MCF 10A (cell line): ENCODE measurements at regions not wholly inside any gene's neighbourhood (a gene's known extent, or its start where the extent isn't known, plus 50 kb on each side); places are given as distances from the start of the nearest gene placed in this dataset.

ENCODE experiments used
- BruUV-seq: library from RNA; stranded (reverse); fragments of 400-500 nt; replicated peaks from 2 replicates; lab custom pipeline; 2021; lab: Mats Ljungman, UMichigan
- CTCF ChIA-PET: fragments of 300-600 bp; sonication (Branson Sonifier 250); formaldehyde crosslinking; extraction: SDS; loops from one replicate; lab custom pipeline; 2021; ENCODE audit warnings: antibody characterized with exemption, inconsistent platforms; lab: Yijun Ruan, JAX
- POLR2A ChIA-PET: fragments of 300-600, 350-650 bp; sonication (Branson Sonifier 250); formaldehyde crosslinking; extraction: SDS; loops from one replicate; lab custom pipeline; 2020; ENCODE audit warnings: antibody characterized with exemption, inconsistent platforms; lab: Yijun Ruan, JAX
- DNase-seq: peaks from one replicate; pipeline ENCODE4 v3.0.0-alpha.2; 2018; ENCODE audit not compliant: unreplicated experiment
- H3K27ac Mint-ChIP-seq: one replicate; pipeline ENCODE4 v1.8.0; 2022; ENCODE audit warnings: mild to moderate bottlenecking, low read depth, mixed read lengths; ENCODE audit not compliant: unreplicated experiment
- H3K27me3 Mint-ChIP-seq: one replicate; pipeline ENCODE4 v1.8.0; 2022; ENCODE audit warnings: mixed read lengths; ENCODE audit not compliant: insufficient read depth, unreplicated experiment
- H3K36me3 Mint-ChIP-seq: one replicate; pipeline ENCODE4 v1.8.0; 2022; ENCODE audit warnings: mild to moderate bottlenecking, moderate library complexity, mixed read lengths; ENCODE audit not compliant: insufficient read depth, unreplicated experiment
- H3K4me1 Mint-ChIP-seq: one replicate; pipeline ENCODE4 v1.8.0; 2022; ENCODE audit warnings: mixed read lengths; ENCODE audit not compliant: insufficient read depth, unreplicated experiment
- H3K4me3 Mint-ChIP-seq: one replicate; pipeline ENCODE4 v1.8.0; 2022; ENCODE audit warnings: mild to moderate bottlenecking, moderate library complexity, mixed read lengths; ENCODE audit not compliant: unreplicated experiment
- H3K9me3 Mint-ChIP-seq: one replicate; pipeline ENCODE4 v1.8.0; 2022; ENCODE audit warnings: mixed read lengths; ENCODE audit not compliant: unreplicated experiment
- intact Hi-C: fragments of 100-400 bp; cut with micrococcal nuclease; formaldehyde crosslinking; loops from 2 replicates; pipeline ENCODE4 v1.14.1; 2022
- TF ChIP-seq, protein P1 (sequence below): fragments of 200-600 bp; IDR thresholded peaks from one replicate; pipeline ENCODE4 v1.8.0; 2022; ENCODE audit warnings: antibody characterized with exemption, mild to moderate bottlenecking; ENCODE audit not compliant: unreplicated experiment

DNA sequence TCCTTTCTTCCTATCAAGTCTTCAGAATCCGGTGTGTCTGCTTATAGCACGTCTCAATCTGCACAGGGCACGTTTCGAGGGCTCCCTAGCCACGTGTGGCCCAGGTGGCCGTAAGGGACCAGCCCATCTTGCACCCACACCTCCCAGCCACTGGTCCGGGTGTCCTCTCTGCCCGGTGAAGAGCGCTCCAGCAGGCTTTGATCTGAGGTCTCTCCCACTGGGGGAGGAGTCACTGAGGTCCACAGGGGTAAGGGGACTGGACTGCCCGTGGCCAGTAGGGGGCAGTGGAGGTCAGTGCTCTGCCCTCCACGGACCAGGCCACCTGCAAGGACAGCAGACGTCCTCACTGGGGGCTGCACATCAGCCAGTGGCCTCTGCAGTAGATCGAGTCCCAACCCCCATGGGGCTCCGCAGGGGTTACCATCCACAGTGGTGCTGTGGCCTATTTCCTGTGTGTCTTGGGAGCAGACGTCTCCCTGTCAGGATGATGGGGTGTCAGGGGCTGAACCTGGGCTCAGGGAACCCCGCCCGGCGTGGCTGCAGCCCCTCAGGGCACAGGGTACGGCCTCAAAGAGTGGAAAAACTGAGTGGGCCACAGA, 204.1 kb upstream of the CIBAR2 start:
- Mint-ChIP-seq H3K27ac (no peak overlapping the region), H3K36me3 (no peaks in the 10 kb centered on the region), H3K4me1 (peaks cover 9% of the 10 kb centered on the region), H3K9me3 (no peaks in the 10 kb centered on the region), H3K27me3 (no peaks in the 10 kb centered on the region), H3K4me3 (no peak overlapping the region)
- peak; percentile 54 for DNase-seq
- TF ChIP-seq, protein P1, sequence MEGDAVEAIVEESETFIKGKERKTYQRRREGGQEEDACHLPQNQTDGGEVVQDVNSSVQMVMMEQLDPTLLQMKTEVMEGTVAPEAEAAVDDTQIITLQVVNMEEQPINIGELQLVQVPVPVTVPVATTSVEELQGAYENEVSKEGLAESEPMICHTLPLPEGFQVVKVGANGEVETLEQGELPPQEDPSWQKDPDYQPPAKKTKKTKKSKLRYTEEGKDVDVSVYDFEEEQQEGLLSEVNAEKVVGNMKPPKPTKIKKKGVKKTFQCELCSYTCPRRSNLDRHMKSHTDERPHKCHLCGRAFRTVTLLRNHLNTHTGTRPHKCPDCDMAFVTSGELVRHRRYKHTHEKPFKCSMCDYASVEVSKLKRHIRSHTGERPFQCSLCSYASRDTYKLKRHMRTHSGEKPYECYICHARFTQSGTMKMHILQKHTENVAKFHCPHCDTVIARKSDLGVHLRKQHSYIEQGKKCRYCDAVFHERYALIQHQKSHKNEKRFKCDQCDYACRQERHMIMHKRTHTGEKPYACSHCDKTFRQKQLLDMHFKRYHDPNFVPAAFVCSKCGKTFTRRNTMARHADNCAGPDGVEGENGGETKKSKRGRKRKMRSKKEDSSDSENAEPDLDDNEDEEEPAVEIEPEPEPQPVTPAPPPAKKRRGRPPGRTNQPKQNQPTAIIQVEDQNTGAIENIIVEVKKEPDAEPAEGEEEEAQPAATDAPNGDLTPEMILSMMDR, result peak; percentile 84
- ChIA-PET CTCF (no interaction called here), POLR2A (no interaction called here)
- intact Hi-C loops, result loop anchor here (2.0 kb wide), 1 partner anchor 112 kb away; no protein-coding TSS in a partner anchor
- BruUV-seq, result no TSS peak

DNA sequence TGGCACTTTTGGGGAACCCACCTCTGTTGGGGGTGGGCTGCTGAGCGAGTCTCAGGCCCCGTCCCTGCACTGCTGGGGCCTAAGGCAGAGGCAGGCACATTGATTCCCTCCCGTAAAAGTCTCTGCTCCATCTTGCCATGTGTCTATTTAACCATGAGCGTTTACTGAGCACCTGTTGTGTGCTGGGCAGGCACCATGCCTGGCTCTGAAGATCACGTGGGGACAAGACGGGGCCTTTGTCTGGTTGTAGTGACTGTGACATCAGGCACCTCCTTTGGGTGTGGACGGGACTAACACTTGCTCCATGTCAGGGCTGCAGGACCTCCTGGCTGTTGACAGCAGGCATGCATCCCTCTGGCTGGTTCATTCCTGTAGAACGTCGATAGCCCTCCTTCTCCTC, 204.7 kb upstream of the CIBAR2 start:
- intact Hi-C loops, result loop anchor here (2.0 kb wide), 1 partner anchor 112 kb away; no protein-coding TSS in a partner anchor

DNA sequence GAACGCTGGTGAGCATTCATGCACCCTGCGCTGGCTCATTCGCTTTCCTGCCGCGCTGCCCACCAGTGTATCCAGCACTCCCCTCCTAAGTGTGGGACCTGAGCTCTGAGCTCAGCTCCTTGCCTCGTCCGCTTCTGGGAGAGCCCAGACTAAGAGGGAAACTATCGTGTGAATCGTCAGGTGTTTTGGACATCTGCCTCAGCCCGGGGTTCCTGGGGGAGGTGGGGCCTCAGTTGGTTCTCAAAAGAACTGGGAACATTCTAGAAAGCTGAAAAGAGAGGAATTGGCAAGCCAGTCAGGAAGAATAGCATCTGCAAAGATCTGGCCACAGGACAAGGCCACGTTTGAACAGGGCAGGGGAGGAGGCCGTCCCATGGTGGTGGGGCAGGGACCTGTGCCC, 205.4 kb upstream of the CIBAR2 start:
- no peaks in the 10 kb centered on the region for H3K27me3 Mint-ChIP-seq

More for the DNA sequence above, 204.7 kb upstream of the CIBAR2 start:
- Mint-ChIP-seq H3K9me3 (no peaks in the 10 kb centered on the region), H3K27me3 (no peaks in the 10 kb centered on the region), H3K27ac (no peak overlapping the region), H3K4me3 (no peak overlapping the region), H3K4me1 (peaks cover 9% of the 10 kb centered on the region), H3K36me3 (no peaks in the 10 kb centered on the region)
- CTCF ChIA-PET, result interaction anchor here (0.6 kb wide), 1 partner anchor 136 kb away, joined by 3 read pairs; no protein-coding TSS in a partner anchor
- POLR2A ChIA-PET, result no interaction called here
- DNase-seq, result no peak
- BruUV-seq, result no TSS peak
- TF ChIP-seq, protein P1, result no peak

DNA sequence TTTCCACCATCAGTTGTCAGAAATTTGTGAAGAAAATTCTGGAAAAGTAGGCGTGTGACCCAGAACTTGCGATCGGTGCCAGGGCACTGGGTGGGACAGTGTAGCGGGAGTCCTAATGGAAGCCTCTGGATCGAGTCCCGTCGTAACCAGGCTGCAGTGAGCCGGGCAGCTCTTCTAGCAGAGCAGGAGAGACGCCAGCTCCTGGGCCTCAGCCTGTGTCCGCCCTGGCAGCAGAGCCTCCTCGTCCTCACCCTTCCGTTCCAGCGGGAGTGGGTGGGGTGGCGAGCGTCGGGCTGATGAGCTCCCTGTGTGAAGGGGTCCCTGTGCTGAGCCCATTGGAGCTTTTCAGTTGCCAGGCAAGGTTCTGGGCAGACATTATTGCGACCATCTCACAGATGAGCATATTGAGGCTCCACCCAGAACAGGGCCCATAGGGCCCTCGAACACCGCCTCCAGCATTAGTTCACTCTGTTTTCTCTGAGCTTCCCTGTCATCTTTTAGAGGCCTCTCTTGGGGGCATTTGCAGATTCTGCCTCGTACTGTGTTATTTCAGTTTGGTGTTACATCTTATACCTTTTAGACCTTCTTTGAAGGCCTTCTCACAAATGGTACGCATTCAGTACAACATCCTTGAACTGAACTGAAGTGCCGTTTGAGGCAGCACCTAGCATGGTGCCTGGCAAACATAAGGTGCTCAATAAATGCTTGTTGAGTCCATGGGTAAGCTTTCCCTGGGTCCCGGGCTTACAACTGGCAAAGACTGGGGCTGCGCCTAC, 207.1 kb upstream of the CIBAR2 start:
- Mint-ChIP-seq H3K27ac (no peak overlapping the region), H3K36me3 (no peaks in the 10 kb centered on the region), H3K9me3 (no peaks in the 10 kb centered on the region), H3K27me3 (no peaks in the 10 kb centered on the region), H3K4me1 (peaks cover 4% of the 10 kb centered on the region), H3K4me3 (no peak overlapping the region)
- intact Hi-C loops, result no loop called here
- no TSS peak for BruUV-seq
- ChIA-PET CTCF (interaction anchor here (0.6 to 1.3 kb wide), 7 partner anchors 11 to 431 kb away, joined by 3 to 4 read pairs (median 3); no protein-coding TSS in a partner anchor), POLR2A (no interaction called here)
- no peak for DNase-seq
- TF ChIP-seq, protein P1, result no peak

More for the DNA sequence above, 205.4 kb upstream of the CIBAR2 start:
- Mint-ChIP-seq H3K27ac (no peak overlapping the region), H3K4me3 (no peak overlapping the region), H3K9me3 (no peaks in the 10 kb centered on the region), H3K4me1 (peaks cover 9% of the 10 kb centered on the region), H3K36me3 (no peaks in the 10 kb centered on the region)
- ChIA-PET CTCF (interaction anchor here (0.6 to 1.3 kb wide), 4 partner anchors 11 to 135 kb away, joined by 3 to 4 read pairs (median 3); no protein-coding TSS in a partner anchor), POLR2A (no interaction called here)
- intact Hi-C loops, result loop anchor here (2.0 kb wide), 1 partner anchor 111 kb away; no protein-coding TSS in a partner anchor
- BruUV-seq, result no TSS peak
- DNase-seq, result no peak
- TF ChIP-seq, protein P1, result no peak
